ENCODE measurements at regions not wholly inside any gene's neighbourhood (a gene's known extent, or its start where the extent isn't known, plus 50 kb on each side); places are given as distances from the start of the nearest gene placed in this dataset.

GRCh38 chr3:68056556-68056955, 402.1 kb upstream of the SUCLG2 start (continued):
- TF ChIP-seq ISL1 (CRISPR knock-in tag; IDR thresholded peaks at IDR 0.05) (no peak), ZNF70 (CRISPR knock-in tag; IDR thresholded peaks at IDR 0.05) (no peak), TOX (CRISPR knock-in tag; IDR thresholded peaks at IDR 0.05; ENCODE audit: borderline replicate concordance) (no peak)

- TF ChIP-seq ZFP30 (CRISPR knock-in tag; IDR thresholded peaks at IDR 0.05) (no peak), ESRRG (CRISPR knock-in tag; IDR thresholded peaks at IDR 0.05) (no peak), ISL1 (CRISPR knock-in tag; IDR thresholded peaks at IDR 0.05) (no peak), ZNF70 (CRISPR knock-in tag; IDR thresholded peaks at IDR 0.05) (no peak), ZC3H10 (CRISPR knock-in tag; IDR thresholded peaks at IDR 0.05) (no peak), POU6F1 (CRISPR knock-in tag; IDR thresholded peaks at IDR 0.05; ENCODE audit: borderline replicate concordance, low read depth) (no peak), ZNF8 (CRISPR knock-in tag; IDR thresholded peaks at IDR 0.05) (no peak), CSRNP3 (CRISPR knock-in tag; IDR thresholded peaks at IDR 0.05) (no peak), OSR1 (CRISPR knock-in tag; IDR thresholded peaks at IDR 0.05) (no peak), RARB (CRISPR knock-in tag; IDR thresholded peaks at IDR 0.05) (no peak)
- ATAC-seq = no peak
Observed at GRCh38 chr3:68055215-68055614, 400.8 kb upstream of the SUCLG2 start.

- ATAC-seq = no peak
- no peak for TF ChIP-seq CREB5 (CRISPR knock-in tag; IDR thresholded peaks at IDR 0.05; ENCODE audit: low read depth)
- TF ChIP-seq ZNF8 (CRISPR knock-in tag; IDR thresholded peaks at IDR 0.05) = no peak
- no peak for TF ChIP-seq CSDC2 (CRISPR knock-in tag; IDR thresholded peaks at IDR 0.05)
- TF ChIP-seq GLIS3 (CRISPR knock-in tag; IDR thresholded peaks at IDR 0.05) = no peak
- TF ChIP-seq TCF4 (CRISPR knock-in tag; IDR thresholded peaks at IDR 0.05; ENCODE audit: borderline replicate concordance) = no peak
- TF ChIP-seq TSHZ2 (CRISPR knock-in tag; IDR thresholded peaks at IDR 0.05) = no peak
- no peak for TF ChIP-seq ESRRG (CRISPR knock-in tag; IDR thresholded peaks at IDR 0.05)
- TF ChIP-seq ZNF565 (CRISPR knock-in tag; conservative IDR thresholded peaks at IDR 0.05; ENCODE audit: low read depth) = no peak
- TF ChIP-seq PPARA (CRISPR knock-in tag; IDR thresholded peaks at IDR 0.05; ENCODE audit: borderline replicate concordance) = no peak
- TF ChIP-seq OSR1 (CRISPR knock-in tag; IDR thresholded peaks at IDR 0.05) = no peak
- TF ChIP-seq ISL1 (CRISPR knock-in tag; IDR thresholded peaks at IDR 0.05) = no peak
- no peak for TF ChIP-seq ARNTL (CRISPR knock-in tag; IDR thresholded peaks at IDR 0.05; ENCODE audit: borderline replicate concordance, low read depth)
- no peak for TF ChIP-seq SNAI2 (CRISPR knock-in tag; IDR thresholded peaks at IDR 0.05)
- TF ChIP-seq TOX (CRISPR knock-in tag; IDR thresholded peaks at IDR 0.05; ENCODE audit: borderline replicate concordance) = no peak
- no peak for TF ChIP-seq ZFP3 (CRISPR knock-in tag; IDR thresholded peaks at IDR 0.05)
- TF ChIP-seq ZNF70 (CRISPR knock-in tag; IDR thresholded peaks at IDR 0.05) = no peak
- no peak for TF ChIP-seq CSRNP3 (CRISPR knock-in tag; IDR thresholded peaks at IDR 0.05)
- no peak for TF ChIP-seq ZC3H10 (CRISPR knock-in tag; IDR thresholded peaks at IDR 0.05)
- TF ChIP-seq ZFP30 (CRISPR knock-in tag; IDR thresholded peaks at IDR 0.05) = no peak
Observed at GRCh38 chr3:68049776-68050175, 395.4 kb upstream of the SUCLG2 start.

All from SK-N-SH treated with all-trans-retinoic acid at 6 μM for 48 hours (cell line).